ENCODE measurements at regions not wholly inside any gene's neighbourhood (a gene's known extent, or its start where the extent isn't known, plus 50 kb on each side); places are given as distances from the start of the nearest gene placed in this dataset.

DNA sequence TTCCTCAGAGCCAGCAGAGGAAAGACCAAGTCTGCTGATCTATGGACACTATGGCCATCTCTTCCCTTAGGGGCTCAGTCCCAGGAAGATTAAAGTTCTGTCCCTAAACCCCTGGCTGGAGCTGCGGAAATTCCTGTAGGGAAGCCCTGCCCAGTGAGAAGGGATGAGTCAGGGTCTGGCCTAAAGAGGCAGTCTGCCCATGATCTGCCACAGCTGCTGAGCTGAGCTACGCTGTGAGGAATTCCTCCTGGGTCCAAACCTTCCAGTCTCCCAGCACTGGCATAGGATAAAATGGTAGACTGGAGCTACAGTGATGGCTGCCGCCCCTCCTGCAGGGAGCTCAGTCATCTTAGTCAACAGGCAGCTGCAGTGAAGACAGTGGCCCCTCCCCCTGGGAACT is 213.7 kb downstream of the BRINP2 start:
- TF ChIP-seq, protein P1, sequence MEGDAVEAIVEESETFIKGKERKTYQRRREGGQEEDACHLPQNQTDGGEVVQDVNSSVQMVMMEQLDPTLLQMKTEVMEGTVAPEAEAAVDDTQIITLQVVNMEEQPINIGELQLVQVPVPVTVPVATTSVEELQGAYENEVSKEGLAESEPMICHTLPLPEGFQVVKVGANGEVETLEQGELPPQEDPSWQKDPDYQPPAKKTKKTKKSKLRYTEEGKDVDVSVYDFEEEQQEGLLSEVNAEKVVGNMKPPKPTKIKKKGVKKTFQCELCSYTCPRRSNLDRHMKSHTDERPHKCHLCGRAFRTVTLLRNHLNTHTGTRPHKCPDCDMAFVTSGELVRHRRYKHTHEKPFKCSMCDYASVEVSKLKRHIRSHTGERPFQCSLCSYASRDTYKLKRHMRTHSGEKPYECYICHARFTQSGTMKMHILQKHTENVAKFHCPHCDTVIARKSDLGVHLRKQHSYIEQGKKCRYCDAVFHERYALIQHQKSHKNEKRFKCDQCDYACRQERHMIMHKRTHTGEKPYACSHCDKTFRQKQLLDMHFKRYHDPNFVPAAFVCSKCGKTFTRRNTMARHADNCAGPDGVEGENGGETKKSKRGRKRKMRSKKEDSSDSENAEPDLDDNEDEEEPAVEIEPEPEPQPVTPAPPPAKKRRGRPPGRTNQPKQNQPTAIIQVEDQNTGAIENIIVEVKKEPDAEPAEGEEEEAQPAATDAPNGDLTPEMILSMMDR (conservative IDR thresholded peaks at IDR 0.05; ENCODE audit: low read length) = no peak
- no peak for TF ChIP-seq EZH2phosphoT487 (IDR thresholded peaks at IDR 0.05; ENCODE audit: borderline replicate concordance)
